ENCODE measurements at regions not wholly inside any gene's neighbourhood (a gene's known extent, or its start where the extent isn't known, plus 50 kb on each side); places are given as distances from the start of the nearest gene placed in this dataset.

- no peak overlapping the region for H3K27ac ChIP-seq
- H3K4me2 ChIP-seq = no peak overlapping the region
- H3K27me3 ChIP-seq = no peaks in the 10 kb centered on the region
- H3K4me3 ChIP-seq = no peak overlapping the region
- no peak overlapping the region for H3K9ac ChIP-seq
- no peaks in the 10 kb centered on the region for H4K20me1 ChIP-seq
- peaks cover 11% of the 10 kb centered on the region; the same call in 1 of the 2 replicates for H3K4me1 ChIP-seq
- no peak for TF ChIP-seq Cebpa-rat (IDR thresholded peaks at IDR 0.05)
- H3K9me3 ChIP-seq = peaks cover 22% of the 10 kb centered on the region
- H3K36me3 ChIP-seq = no peaks in the 10 kb centered on the region
Measured at GRCh38 chr11:69954756-69955155, 123.4 kb upstream of the ANO1 start.

GRCh38 chr11:69956669-69957190 is 121.4 kb upstream of the ANO1 start:
- TF ChIP-seq Cebpa-rat (IDR thresholded peaks at IDR 0.05) = no peak
- Histone ChIP-seq H3K27me3 (no peaks in the 10 kb centered on the region), H4K20me1 (no peaks in the 10 kb centered on the region), H3K27ac (no peak overlapping the region), H3K36me3 (no peaks in the 10 kb centered on the region), H3K9ac (no peak overlapping the region), H3K4me2 (no peak overlapping the region), H3K9me3 (peaks cover 14% of the 10 kb centered on the region), H3K4me3 (no peak overlapping the region), H3K4me1 (peaks cover 11% of the 10 kb centered on the region; the same call in 1 of the 2 replicates)

GRCh38 chr11:69957849-69958248 is 120.3 kb upstream of the ANO1 start:
- Histone ChIP-seq H4K20me1 (no peaks in the 10 kb centered on the region), H3K4me3 (no peak overlapping the region), H3K27ac (no peak overlapping the region), H3K4me2 (no peak overlapping the region), H3K4me1 (peaks cover 14% of the 10 kb centered on the region), H3K27me3 (no peaks in the 10 kb centered on the region), H3K9me3 (peaks cover 14% of the 10 kb centered on the region), H3K9ac (no peak overlapping the region), H3K36me3 (no peaks in the 10 kb centered on the region)
- no peak for TF ChIP-seq Cebpa-rat (IDR thresholded peaks at IDR 0.05)

DNA sequence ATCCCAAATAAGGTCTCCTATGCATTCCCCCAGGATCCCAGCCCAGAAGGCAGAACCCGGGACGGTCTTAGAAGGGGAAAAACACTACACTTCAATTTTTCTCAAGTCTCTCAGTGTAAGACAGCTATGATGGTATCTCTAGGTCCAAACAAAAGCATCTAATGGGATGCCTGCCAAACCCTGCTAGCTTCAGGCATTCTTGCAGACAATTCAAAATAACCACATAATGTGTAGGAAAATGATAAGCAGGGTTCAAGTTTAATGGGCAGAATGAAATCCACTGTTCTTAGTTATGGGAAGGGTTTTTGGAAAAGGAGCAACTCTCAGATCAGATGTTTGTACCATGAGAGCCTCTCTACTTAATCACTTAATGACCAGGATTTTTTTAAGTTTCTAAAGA is 119.8 kb upstream of the ANO1 start:
- no peak for TF ChIP-seq Cebpa-rat (IDR thresholded peaks at IDR 0.05)
- Histone ChIP-seq H4K20me1 (no peaks in the 10 kb centered on the region), H3K9ac (no peak overlapping the region), H3K27me3 (no peaks in the 10 kb centered on the region), H3K4me1 (peaks cover 18% of the 10 kb centered on the region), H3K36me3 (no peaks in the 10 kb centered on the region), H3K9me3 (peaks cover 14% of the 10 kb centered on the region), H3K4me3 (no peak overlapping the region), H3K27ac (no peak overlapping the region), H3K4me2 (no peak overlapping the region)

DNA sequence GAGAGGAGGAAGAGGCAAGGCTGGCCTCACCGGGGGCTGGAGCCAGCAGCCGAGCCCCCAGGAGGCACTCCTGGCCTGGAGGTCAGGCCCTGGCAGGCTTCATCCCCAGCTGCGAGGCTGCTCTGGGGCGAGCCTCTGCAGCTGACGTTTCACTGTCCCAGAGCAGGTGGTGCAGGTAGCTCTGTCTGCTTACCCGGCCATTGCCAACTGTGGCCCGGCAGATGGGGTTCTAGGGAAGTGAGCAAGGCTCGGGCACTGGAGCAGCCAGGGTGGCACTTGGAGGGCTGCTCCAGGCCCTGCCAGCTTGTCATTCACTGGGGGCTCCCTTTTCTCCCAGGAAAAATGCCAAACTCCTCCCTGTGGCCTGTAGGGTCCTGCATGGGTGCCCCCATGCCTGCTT is 118.7 kb upstream of the ANO1 start:
- Histone ChIP-seq H3K4me1 (peaks cover 27% of the 10 kb centered on the region), H3K4me2 (no peak overlapping the region), H3K27me3 (no peaks in the 10 kb centered on the region), H3K27ac (no peak overlapping the region), H3K9ac (no peak overlapping the region), H4K20me1 (no peaks in the 10 kb centered on the region), H3K36me3 (no peaks in the 10 kb centered on the region), H3K9me3 (peaks cover 14% of the 10 kb centered on the region), H3K4me3 (no peak overlapping the region)
- TF ChIP-seq Cebpa-rat (IDR thresholded peaks at IDR 0.05) = no peak

- no peak overlapping the region for H3K4me3 ChIP-seq
- no peak overlapping the region for H3K4me2 ChIP-seq
- peaks cover 14% of the 10 kb centered on the region for H3K9me3 ChIP-seq
- H4K20me1 ChIP-seq = no peaks in the 10 kb centered on the region
- no peak overlapping the region for H3K27ac ChIP-seq
- H3K4me1 ChIP-seq = peaks cover 35% of the 10 kb centered on the region
- no peak overlapping the region for H3K9ac ChIP-seq
- H3K36me3 ChIP-seq = no peaks in the 10 kb centered on the region
- no peaks in the 10 kb centered on the region for H3K27me3 ChIP-seq
- no peak for TF ChIP-seq Cebpa-rat (IDR thresholded peaks at IDR 0.05)
Measured at GRCh38 chr11:69961738-69962137, 116.4 kb upstream of the ANO1 start.

DNA sequence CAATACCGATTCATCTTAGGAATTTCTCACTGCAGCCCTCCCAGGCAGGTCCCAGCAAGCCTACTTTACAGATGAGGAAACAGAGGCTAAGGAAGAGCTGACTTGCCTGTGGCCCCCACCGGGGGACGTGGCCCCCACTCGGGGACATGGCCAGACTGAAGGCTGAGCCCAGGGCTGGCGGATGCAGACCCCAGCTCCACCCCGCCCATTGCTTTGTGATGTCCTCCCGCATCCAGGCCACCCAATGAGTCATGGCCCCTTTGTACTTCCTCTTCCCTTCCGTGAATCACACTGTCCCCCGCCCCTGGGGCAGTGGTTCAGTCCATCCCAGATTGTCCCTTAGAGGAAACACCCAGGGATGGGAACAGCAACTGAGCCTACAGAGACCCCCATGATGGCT is 116.0 kb upstream of the ANO1 start:
- H3K4me2 ChIP-seq = peak overlapping the region; percentile 59; the same call in 1 of the 2 replicates
- H3K36me3 ChIP-seq = no peaks in the 10 kb centered on the region
- H4K20me1 ChIP-seq = no peaks in the 10 kb centered on the region
- H3K9me3 ChIP-seq = peaks cover 14% of the 10 kb centered on the region
- TF ChIP-seq Cebpa-rat (IDR thresholded peaks at IDR 0.05) = no peak
- H3K4me1 ChIP-seq = peaks cover 40% of the 10 kb centered on the region
- no peak overlapping the region for H3K4me3 ChIP-seq
- no peak overlapping the region for H3K9ac ChIP-seq
- no peak overlapping the region for H3K27ac ChIP-seq
- H3K27me3 ChIP-seq = no peaks in the 10 kb centered on the region

DNA sequence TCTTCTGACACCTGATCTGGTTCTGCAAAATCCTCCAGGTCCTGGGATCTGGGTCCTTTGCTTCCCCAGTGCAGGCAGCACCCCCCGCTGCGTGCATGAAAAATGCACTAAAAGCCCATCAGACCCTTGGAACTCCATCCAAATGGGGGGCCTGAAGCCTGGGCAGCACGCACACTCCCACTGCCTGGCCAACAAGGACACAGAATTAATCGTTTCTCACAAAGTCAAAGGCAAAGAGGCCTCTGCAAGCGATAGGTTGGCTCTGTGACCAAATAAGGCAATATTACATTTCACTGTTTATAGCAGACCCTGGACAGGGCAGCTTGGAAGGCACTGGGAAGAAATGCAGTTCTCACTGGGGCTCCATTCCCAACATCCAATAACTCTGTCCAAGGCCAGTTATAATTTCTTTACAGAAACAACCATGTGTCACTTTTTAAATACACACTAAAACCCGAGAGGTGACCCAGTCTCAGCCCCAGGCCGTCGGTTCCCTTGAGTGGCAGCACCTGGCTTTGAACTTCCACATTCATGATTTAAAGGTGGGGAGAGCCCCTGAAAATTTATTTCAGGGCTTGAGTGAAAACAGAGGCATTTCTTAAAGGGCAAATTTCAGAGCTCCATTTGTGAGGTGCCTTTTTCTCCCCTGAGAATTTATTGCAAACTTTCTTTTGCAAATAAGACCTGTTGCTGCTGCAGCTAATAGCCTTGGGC is 114.4 kb upstream of the ANO1 start:
- Histone ChIP-seq H3K9me3 (peaks cover 12% of the 10 kb centered on the region), H3K27ac (no peak overlapping the region), H3K4me3 (no peak overlapping the region), H3K4me2 (peak overlapping the region; percentile 16; the same call in 1 of the 2 replicates), H3K9ac (no peak overlapping the region), H3K36me3 (no peaks in the 10 kb centered on the region), H4K20me1 (no peaks in the 10 kb centered on the region), H3K27me3 (no peaks in the 10 kb centered on the region), H3K4me1 (peaks cover 54% of the 10 kb centered on the region)
- no peak for TF ChIP-seq Cebpa-rat (IDR thresholded peaks at IDR 0.05)

- TF ChIP-seq Cebpa-rat (IDR thresholded peaks at IDR 0.05) = no peak
- H3K9ac ChIP-seq = no peak overlapping the region
- H3K9me3 ChIP-seq = peaks cover 7% of the 10 kb centered on the region
- no peaks in the 10 kb centered on the region for H4K20me1 ChIP-seq
- H3K4me3 ChIP-seq = no peak overlapping the region
- H3K4me1 ChIP-seq = peaks cover 60% of the 10 kb centered on the region
- H3K27me3 ChIP-seq = no peaks in the 10 kb centered on the region
- H3K36me3 ChIP-seq = no peaks in the 10 kb centered on the region
- H3K4me2 ChIP-seq = peak overlapping the region; percentile 16; the same call in 1 of the 2 replicates
- H3K27ac ChIP-seq = no peak overlapping the region
Measured at GRCh38 chr11:69964247-69964643, 113.9 kb upstream of the ANO1 start.

- Histone ChIP-seq H3K27me3 (no peaks in the 10 kb centered on the region), H3K9ac (no peak overlapping the region; the same call in 1 of the 2 replicates), H3K9me3 (no peaks in the 10 kb centered on the region), H3K27ac (peak overlapping the region; percentile 41; the same call in 1 of the 2 replicates), H3K4me1 (peaks cover 77% of the 10 kb centered on the region), H3K36me3 (no peaks in the 10 kb centered on the region), H3K4me2 (peak overlapping the region; percentile 75), H4K20me1 (no peaks in the 10 kb centered on the region), H3K4me3 (no peak overlapping the region)
- no peak for TF ChIP-seq Cebpa-rat (IDR thresholded peaks at IDR 0.05)
Measured at GRCh38 chr11:69965821-69966582, 112.1 kb upstream of the ANO1 start.
